HS-5 (cell line): ENCODE measurements at regions not wholly inside any gene's neighbourhood (a gene's known extent, or its start where the extent isn't known, plus 50 kb on each side); places are given as distances from the start of the nearest gene placed in this dataset.

ENCODE experiments used
- DNase-seq: peaks from one replicate; pipeline ENCODE4 v3.0.0-alpha.2; 2012; ENCODE audit warnings: low read depth

DNA sequence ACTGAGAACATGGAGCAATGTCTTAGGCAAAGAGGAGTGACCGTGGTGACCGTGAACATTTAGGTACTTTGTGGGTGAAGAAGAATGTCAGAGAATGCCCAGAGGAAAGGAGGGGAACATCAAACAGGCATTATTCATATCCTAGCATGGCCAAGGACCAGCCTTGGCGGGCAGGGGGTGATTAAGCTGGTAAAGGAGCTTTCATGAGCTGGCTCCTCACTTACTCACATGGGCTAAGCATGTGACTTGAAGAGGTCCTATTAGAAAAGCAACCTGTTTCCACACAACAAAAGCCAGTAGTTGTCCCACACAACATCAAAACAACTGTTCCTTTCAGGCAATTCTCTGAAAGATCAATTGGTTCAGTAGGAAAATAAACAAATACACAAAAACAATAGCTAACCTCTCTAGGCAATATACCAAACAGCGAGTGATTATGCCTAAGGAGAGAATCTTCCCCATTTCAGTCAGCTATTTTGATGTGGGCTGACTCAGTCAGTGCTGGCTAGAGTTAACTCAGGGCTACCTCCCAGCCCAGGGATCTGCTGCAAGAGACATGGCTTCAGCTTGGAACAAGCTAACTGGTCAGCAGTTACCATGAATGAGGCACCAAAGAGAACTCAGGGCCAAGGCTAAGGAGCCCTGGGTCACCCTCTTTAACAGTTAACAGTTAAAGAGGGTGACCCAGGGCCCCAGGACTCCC is 283.5 kb downstream of the ARHGAP12 start:
- DNase-seq: no peak

DNA sequence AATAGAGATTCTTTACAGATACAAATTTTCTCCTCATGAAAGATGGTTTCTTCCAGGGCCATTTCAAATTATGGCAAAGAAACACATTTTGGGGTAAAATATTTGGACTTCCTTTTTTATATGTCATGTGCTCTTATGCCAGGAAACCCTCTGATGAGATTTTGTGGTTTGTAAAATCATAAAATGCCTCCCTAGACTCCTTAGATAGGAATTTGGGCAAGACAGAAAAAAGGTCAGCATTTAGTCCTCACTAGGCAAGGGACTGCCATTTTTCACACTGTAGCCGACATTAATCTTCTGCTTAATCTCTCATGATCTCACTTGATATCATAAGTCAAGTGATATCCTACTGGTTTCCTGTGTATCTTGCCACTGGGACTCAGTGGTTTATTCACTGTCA is 286.4 kb downstream of the ARHGAP12 start:
- no peak for DNase-seq

GRCh38 chr10:31635415-31636065 is 293.1 kb downstream of the ARHGAP12 start:
- no peak for DNase-seq

DNA sequence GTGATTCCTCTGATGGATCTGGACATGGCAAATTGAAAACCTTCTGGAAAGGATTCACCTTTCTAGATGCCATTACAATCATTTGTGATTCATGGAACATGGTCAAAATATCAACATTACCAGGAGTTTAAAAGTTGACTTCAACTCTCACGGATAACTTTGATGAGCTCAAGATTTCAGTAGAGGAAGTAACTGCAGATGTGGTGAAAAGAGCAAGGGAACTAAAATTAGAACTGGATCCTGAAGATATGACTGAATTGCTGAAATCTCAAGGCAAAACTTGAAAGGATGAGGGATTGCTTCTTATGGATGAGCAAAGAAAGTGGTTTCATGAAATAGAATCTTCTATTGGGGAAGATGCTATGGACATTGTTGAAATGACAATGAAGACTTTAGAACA is 293.6 kb downstream of the ARHGAP12 start:
- DNase-seq: no peak

DNA sequence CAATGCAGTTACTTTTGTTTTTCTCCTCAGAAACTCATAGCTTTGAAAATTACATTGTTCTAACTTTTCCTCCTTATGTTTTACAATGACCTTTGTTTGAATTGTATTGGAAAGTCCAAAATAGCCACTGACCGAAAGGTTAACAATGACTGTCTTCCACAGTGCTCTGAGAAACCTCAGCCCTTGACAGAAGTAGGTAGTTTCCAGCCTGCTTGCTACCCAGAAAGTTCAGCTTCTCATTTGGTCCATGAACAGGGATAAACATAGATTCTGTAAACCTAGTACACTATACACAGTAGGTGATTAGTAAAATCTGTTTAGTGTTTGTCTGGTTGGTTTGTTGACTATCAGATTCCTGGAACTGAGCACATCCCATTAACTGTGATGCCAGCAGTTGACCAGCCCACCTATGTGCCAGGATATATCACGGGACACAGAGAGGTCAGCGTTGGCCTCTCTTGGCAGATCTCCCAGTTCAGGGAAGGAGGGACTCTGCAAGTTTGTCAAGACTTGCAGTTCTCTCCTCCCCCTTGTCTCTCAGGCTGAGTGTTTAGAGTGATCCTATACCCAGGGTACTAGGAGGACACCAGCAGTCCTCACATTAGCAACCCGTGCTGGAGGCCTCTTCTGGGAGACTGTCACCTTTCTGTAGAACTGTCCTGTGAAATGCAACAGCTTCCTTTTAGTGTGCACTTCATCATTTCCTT is 297.6 kb downstream of the ARHGAP12 start:
- DNase-seq: no peak

- DNase-seq: no peak
Measured at GRCh38 chr10:31625566-31625965, 303.1 kb downstream of the ARHGAP12 start.

DNA sequence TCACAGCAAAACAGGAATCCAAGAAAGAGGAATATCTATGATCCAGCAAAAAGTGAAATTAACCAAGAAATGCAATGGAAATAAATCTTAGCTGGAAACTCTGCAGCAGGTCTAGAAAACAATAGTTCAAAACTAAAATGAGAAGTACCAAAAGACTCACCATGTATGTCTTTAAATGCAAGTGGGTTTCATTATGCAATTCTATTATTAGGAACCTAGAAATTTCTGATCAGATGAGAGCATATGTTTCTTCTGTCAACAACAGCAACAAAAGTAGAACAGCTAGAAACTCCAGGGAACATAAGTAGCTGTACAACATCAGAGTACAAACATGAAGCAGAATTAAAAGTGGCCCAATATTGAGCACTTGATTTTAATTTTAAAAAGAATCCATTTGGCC is 304.0 kb downstream of the ARHGAP12 start:
- DNase-seq: no peak

- no peak for DNase-seq
Measured at GRCh38 chr10:31623947-31624346, 304.7 kb downstream of the ARHGAP12 start.

DNA sequence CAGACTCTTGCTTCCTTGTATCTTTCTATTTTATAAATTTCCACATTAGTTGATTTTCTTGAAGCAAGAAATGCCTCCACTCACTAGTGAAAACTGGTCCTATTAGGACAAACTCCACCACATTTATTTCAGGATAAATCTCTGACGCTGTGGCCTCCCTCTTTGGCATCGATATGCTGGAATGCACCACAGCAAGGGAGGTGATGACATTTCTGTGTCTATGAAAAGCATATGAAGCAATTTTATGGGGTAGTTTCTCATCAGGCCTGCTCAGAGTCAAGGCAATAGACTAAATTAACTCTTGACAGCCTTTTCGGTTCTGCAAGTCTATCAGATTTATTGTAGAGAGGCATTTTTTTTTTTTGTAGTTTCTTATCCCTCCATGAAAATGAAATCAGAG is 304.4 kb downstream of the ZEB1 start:
- no peak for DNase-seq

DNA sequence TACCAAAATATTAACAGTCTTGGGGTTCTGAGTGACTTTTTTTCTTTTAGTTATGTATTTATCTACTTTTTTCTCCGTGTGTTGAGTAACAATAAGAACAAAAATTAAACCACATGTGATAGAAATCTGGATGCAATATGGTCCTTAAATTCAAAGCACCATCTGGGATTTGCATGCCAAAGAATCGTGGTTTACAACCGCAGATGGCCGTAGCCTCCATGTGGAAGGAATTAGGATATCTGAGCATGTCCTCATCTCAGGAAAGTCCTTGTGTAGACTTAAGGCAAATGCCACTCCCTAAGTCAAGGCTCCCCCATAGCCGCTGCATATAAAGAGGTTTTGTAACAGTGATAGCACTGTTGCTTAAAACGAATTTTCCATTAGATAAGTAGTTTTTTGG is 304.0 kb downstream of the ZEB1 start:
- no peak for DNase-seq

GRCh38 chr10:31621733-31622132 is 302.7 kb downstream of the ZEB1 start:
- no peak for DNase-seq

GRCh38 chr10:31620226-31621151 is 301.5 kb downstream of the ZEB1 start:
- no peak for DNase-seq

DNA sequence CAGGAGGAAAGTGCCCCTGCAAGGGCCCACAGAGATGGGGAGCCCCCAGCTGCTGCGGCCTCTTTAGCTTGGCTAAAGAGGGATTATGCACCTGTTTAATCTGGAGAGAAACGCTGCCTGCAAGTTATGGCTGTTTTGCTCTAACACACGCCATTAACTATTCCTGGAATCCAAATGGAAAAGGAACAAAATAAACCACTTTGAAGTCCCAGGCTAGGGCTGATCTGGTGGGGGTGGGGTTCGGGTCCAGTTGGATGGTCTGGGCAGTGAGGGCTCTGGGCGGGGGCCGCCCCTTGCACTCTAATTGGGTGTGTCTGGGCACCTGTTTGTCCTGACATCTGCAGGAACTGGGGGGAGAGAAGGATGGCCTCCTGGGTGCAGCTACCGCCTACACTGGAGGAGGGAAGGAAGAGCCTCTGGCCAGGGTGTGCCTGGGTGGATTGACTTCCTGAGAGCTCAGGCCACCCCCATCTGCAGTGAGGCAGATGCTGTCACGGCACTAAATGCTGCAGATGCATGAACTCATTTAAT is 300.6 kb downstream of the ZEB1 start:
- no peak for DNase-seq

- no peak for DNase-seq
Measured at GRCh38 chr10:31618541-31619291, 299.7 kb downstream of the ZEB1 start.

GRCh38 chr10:31617757-31618156 is 298.7 kb downstream of the ZEB1 start:
- DNase-seq: no peak

GRCh38 chr10:31617133-31617532 is 298.1 kb downstream of the ZEB1 start:
- DNase-seq: no peak

DNA sequence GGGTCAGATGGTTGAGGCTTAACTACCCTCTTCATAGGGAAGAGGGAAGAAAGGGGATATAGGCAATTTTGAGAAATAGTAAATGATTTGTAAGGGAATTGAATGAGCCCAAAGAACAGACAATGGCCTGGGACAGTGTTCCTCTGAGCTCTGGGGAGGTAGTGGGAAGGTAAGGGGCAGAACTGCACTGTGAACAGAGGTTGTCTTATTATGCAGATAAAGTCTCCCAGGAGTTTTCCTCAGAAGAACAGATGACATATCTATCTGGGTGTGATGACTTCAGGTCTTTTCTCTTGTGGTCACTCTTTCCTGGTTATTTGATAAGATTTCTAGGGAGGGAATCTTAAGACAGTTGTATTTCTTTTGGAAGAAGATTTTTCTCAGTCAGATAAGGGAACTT is 296.1 kb downstream of the ZEB1 start:
- no peak for DNase-seq

DNA sequence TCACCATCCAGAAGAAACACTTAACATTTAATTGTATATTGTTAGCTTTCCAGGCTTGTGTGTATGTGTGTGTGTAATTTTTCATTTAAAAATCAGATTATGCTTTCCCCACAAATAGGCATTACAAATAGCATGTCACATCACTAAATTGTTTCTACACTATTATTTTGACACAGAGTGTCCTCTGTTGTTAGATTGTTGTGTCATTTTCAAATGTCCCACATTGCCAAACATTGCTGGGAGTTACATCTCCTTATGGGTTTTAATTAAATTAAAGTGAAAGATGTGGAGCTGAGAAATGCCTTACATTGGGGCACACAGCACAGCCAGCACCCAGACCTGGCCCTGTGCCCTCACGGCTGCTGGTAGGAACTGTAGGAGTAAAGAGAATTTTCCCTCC is 295.6 kb downstream of the ZEB1 start:
- DNase-seq: no peak

DNA sequence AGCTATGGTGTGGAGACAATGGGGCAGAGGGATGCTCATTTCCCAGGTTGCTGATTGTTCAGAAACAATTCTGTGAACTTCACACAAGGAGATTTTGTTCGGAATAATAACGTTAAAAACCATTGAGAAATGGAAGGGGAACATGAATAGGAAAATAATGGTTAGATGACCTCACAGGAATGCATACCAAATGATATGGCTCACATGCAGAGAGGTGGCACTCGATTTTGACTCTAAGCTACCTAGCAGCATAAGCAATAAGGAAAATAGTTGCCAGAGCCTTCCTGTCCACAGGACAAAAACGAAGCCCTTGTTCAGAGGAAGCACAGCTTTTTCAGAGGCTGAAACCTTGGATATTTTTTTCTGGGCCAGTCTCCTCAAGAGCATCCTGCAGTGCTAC is 293.1 kb downstream of the ZEB1 start:
- no peak for DNase-seq

GRCh38 chr10:31611161-31611560 is 292.1 kb downstream of the ZEB1 start:
- no peak for DNase-seq

DNA sequence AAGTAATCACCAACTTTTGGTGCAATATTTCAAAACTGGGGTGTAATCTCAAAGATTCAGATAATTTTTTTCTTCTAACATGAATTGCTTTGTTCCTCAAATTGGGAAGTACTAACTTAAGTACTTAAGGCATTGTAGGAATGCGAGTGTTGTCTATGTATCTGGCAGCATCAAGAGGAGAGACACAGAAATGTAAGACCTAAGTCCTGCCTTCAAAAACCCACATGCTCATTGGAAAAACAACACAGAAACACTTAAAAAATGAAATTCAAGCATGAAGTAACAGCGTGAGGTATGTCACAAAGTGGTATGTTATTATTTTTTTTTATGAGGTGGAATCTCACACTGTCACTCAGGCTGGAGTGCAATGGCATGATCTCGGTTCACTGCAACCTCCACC is 288.5 kb downstream of the ZEB1 start:
- DNase-seq: no peak
